ENCODE measurements at regions not wholly inside any gene's neighbourhood (a gene's known extent, or its start where the extent isn't known, plus 50 kb on each side); places are given as distances from the start of the nearest gene placed in this dataset.
A peak's percentile ranks its signal among the peaks of the same experiment; 100 is the strongest.

GRCh38 chr9:92187390-92187789 lies 72.2 kb upstream of the SPTLC1 start:
- FAIRE-seq (no peak), DNase-seq (ENCODE audit: extremely low spot score, insufficient read length, low read depth) (no peak)

- FAIRE-seq: no peak
- DNase-seq (ENCODE audit: extremely low spot score, insufficient read length, low read depth): no peak
These were observed 71.4 kb upstream of the SPTLC1 start for GRCh38 chr9:92186631-92187030.

DNA sequence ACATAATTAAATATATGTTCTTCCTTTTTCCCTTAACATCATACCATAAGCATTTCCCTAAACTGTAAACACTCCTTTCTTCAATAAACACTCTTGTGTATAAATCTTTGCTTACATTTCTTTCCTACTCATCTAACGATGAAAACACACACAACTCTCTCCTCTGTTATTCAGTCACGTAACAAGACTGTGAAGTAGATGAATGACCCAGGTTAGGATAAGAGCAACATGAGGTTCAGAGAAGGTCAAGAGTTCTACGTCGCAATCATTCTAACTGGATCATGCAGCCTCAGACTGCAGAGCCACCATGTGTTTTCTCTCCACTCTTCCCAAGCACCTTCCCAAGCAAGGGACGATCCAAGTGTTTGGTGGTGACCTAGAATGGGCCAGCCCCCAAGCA lies 70.5 kb upstream of the SPTLC1 start:
- DNase-seq (ENCODE audit: extremely low spot score, insufficient read length, low read depth): no peak
- FAIRE-seq: no peak

- DNase-seq (ENCODE audit: extremely low spot score, insufficient read length, low read depth): no peak
- no peak for FAIRE-seq
These were observed 69.9 kb upstream of the SPTLC1 start for GRCh38 chr9:92185096-92185495.

DNA sequence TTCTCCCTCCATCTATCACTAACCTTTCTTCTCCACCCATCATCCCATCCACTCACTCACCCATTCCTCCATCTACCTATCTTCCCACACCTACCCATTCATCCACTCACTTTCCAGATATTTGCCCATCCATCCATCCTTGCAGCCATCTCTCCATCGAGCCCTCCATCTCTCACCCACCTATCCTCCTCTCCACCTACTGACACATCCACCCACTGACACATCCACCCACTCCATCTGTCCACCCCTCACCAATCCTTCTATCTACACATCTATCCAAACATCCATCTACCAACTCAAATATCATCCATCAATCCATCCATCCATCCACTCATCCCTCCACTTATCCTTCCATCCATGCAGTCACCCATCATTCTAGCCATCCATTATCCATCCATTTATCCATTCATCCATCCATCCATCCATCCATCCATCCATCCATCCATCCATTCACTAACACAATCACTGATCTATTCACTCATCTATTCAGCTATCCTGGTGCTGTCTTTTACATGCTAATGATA lies 68.9 kb upstream of the SPTLC1 start:
- no peak for DNase-seq (ENCODE audit: extremely low spot score, insufficient read length, low read depth)
- no peak for FAIRE-seq

- no peak for FAIRE-seq
- no peak for DNase-seq (ENCODE audit: extremely low spot score, insufficient read length, low read depth)
These were observed 68.2 kb upstream of the SPTLC1 start for GRCh38 chr9:92183449-92183848.

- no peak for FAIRE-seq
These were observed 66.1 kb upstream of the SPTLC1 start for GRCh38 chr9:92181296-92181695.

GRCh38 chr9:92180669-92181181 lies 65.5 kb upstream of the SPTLC1 start:
- no peak for DNase-seq (ENCODE audit: extremely low spot score, insufficient read length, low read depth)
- no peak for FAIRE-seq

More at GRCh38 chr9:92181296-92181695, 66.1 kb upstream of the SPTLC1 start:
- no peak for DNase-seq (ENCODE audit: extremely low spot score, insufficient read length, low read depth)

DNA sequence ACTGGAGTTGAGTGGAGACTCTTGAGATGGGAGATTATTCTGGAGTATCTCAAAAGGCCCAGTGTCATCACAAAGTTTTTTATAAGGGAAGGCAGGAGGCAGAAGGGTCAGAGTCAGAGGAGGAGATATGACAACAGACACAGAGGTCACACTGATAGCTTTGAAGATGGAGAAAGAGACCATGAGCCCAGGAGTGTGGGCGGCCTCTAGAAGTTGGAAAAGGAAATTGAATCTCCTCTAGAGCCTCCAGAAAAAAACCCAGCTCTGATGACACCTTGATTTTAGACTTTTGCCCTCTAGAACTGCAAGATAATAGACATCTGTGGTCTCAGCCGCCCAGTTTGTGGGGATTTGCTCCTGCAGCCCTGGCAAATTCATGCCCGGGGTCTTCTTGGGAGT lies 64.8 kb upstream of the SPTLC1 start:
- DNase-seq (ENCODE audit: extremely low spot score, insufficient read length, low read depth) (no peak), FAIRE-seq (no peak)

- no peak for DNase-seq (ENCODE audit: extremely low spot score, insufficient read length, low read depth)
- FAIRE-seq: no peak
These were observed 64.2 kb upstream of the SPTLC1 start for GRCh38 chr9:92179286-92180001.

DNA sequence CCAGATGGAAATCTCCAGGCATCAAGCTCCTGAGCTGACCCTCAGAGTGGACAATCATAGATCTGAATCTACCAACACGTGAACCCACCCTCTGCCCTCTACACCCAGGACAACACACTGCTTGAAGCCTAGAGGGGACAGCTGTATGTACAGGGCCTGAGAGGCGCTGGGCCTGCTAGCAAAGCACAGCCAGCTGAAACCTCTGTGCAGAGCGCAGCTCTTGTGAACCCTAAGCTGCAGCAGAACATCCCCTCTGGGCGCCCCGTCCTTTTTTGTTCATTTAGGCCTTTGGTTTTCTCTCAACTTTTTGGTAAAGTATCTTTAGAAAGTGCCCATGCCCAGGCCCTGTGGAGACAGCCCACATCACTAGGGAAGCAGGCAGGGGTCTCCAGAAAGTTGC lies 62.4 kb upstream of the SPTLC1 start:
- DNase-seq (ENCODE audit: extremely low spot score, insufficient read length, low read depth) (no peak), FAIRE-seq (no peak)

DNA sequence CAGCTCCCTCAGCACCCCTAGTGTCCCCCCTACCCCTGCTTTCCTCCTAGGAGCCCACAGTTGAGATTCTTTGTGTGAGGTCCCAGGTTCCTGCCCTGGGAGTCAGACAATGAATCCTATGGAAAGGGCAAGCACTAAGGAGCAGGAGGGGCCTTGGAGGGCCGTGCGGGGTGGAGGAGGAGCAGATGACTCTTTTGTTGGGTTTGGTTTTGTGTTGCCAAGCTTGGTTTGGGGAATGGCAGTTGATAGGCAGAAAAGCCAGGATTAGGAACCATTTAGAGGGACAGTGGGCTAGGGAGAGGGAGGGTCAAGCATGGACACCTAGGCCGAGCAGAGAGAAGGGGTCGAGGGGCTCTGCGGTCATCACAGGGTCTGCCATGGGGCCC lies 61.6 kb upstream of the SPTLC1 start:
- no peak for DNase-seq (ENCODE audit: extremely low spot score, insufficient read length, low read depth)
- no peak for FAIRE-seq

- DNase-seq (ENCODE audit: extremely low spot score, insufficient read length, low read depth) (no peak), FAIRE-seq (no peak)
These were observed 61.0 kb upstream of the SPTLC1 start for GRCh38 chr9:92176068-92176799.

GRCh38 chr9:92175441-92175840 lies 60.2 kb upstream of the SPTLC1 start:
- DNase-seq (ENCODE audit: extremely low spot score, insufficient read length, low read depth) (no peak), FAIRE-seq (no peak)

DNA sequence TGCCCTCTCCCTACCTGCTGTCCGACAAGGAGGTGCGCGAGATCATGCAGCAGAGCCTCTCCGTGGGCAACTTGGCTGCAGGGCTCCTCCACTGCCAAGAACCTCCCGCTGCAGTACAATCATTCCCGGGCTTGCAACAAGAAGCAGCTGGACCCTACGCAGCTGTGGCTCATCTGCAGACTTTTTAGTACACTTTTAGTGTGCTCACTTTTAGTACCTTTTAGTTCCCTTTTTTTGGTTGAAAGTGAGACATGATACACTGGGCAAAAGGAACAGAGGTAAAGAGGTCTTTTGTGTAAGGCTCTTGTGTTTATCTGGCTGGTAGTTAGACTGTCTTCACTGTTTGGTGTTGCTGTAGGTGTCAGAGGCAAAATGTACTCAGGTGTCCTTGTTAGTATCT lies 58.1 kb upstream of the SPTLC1 start:
- FAIRE-seq (peak; percentile 48), DNase-seq (ENCODE audit: extremely low spot score, insufficient read length, low read depth) (no peak)

DNA sequence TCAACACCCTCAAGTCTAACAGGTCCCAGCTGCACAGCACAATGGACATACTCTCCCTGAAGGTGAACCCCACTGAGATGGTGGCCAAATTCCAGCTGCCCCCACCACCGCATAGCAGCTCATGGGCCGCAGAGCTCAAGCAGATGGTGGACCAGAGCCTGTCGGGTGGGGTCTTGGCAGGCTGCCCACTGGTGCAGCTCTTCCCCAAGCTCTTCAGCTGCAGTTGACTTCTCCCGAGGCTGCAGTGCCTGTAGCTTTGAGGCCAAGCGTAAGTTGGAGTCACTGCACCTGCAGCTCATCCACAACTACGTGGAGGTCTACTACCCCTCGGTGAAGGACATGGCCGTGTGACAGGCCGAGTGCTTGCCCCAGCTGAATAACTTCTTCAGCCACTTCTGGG lies 56.6 kb upstream of the SPTLC1 start:
- no peak for DNase-seq (ENCODE audit: extremely low spot score, insufficient read length, low read depth)
- FAIRE-seq: no peak

GRCh38 chr9:92171281-92171680 lies 56.1 kb upstream of the SPTLC1 start:
- DNase-seq (ENCODE audit: extremely low spot score, insufficient read length, low read depth) (no peak), FAIRE-seq (no peak)

DNA sequence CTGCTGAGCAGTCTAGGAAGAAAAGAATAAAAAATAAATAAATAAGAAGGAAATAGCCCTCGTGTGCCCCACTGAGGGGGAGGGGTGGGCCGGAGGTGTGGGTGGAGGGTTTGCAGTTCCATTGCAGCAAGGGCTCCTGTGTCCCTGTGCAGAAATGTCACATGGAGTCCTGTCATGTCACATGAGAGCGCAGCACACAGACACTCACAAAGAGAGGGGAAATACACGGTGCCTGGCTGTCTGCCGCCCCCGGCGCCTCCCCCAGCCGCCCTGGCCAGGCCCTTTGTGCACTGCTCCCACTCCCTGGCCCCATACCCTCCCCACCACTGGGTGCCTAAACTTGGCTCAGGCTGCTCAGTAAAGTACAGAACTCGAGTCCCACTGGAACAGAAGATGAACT lies 55.6 kb upstream of the SPTLC1 start:
- DNase-seq (ENCODE audit: extremely low spot score, insufficient read length, low read depth) (no peak), FAIRE-seq (no peak)

- peak; percentile 78 for FAIRE-seq
- no peak for DNase-seq (ENCODE audit: extremely low spot score, insufficient read length, low read depth)
These were observed 50.3 kb upstream of the SPTLC1 start for GRCh38 chr9:92165484-92165883.

All from GM18507 (cell line).